SW480 (cell line): ENCODE measurements at regions not wholly inside any gene's neighbourhood (a gene's known extent, or its start where the extent isn't known, plus 50 kb on each side); places are given as distances from the start of the nearest gene placed in this dataset.
"Not testable (repeated sequence)": the region's sequence is repeated elsewhere in the genome, so short reads cannot be mapped to it uniquely, and the experiment has no call there.

Experiments
- DNase-seq: peaks from one replicate; pipeline ENCODE4 v3.0.0-alpha.2; 2016; ENCODE audit warnings: low spot score

GRCh38 chr5:174917435-174917834 lies 193.1 kb downstream of the MSX2 start:
- not testable (repeated sequence) for DNase-seq

DNA sequence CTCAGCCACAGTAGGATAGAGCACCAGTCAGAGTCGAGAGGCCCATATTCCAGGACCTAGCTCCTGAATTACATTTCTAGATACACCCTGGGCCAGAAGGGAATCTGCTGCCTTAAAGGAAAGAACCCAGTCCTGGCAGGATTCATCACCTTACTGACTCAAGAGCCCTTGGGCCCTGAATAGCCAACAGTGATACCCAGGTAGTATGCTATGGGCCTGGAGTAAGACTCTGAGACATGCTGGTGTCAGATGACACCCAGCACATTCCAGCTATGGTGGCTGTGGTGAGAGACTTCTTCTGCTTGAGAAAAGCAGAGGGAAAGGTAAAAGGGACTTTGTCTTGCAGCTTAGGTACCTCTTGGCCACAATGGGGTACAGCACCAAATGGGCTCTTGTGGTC lies 192.5 kb downstream of the MSX2 start:
- not testable (repeated sequence) for DNase-seq

- no peak for DNase-seq
Measured at GRCh38 chr5:174916227-174916626, 191.8 kb downstream of the MSX2 start.

- DNase-seq, result no peak
Measured at GRCh38 chr5:174911118-174911517, 186.7 kb downstream of the MSX2 start.

DNA sequence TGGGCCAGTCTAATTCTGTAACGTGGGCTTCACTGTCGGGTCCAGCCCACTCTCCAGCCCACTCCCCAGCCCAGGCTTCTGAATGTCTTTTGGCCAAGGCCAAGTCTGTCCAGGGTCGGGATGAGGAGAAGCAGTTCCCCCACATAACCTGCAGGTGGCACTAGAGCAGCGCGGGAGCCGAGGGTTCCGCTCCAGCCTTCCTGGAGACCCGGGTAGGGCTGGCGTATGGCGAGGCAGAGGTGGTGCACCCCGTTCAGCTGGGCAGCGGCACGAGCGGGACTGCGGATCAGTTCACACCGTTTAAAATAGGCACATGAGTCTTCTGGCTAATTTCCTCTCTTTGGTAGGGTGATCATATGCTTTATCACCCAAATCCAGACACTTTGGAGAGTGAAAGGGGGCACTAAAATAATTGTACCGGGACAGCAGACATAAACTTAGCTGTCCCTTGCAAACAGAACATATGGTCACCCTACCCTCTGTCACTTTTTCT lies 185.9 kb downstream of the MSX2 start:
- peak; percentile 74 for DNase-seq

DNA sequence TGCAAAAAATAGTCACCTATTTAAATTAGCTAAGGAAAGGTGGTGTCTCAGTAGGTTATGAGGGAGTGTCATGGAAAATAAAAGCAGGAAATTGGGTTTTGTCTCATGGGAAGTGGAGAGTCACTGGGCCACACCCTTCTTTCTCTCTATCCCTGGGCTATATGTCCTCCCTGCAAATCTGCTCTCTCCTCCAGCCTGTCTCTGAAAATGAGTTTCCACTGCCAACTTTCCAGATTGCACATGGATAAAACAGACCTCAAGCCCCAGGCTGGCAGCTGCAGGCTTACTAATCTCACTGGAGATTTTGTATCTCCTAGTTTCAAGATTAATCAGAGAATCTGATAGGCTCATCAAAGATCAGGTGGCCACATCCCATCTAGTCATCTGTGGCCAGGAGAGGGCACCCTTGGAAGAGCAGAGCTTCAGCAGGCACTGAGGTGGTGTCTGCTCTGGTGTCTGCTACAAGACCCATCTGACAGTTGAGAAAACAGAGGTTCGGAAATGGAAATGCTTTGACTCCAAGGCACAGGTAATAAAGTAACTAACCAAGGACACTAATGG lies 178.9 kb downstream of the MSX2 start:
- DNase-seq, result peak; percentile 35

DNA sequence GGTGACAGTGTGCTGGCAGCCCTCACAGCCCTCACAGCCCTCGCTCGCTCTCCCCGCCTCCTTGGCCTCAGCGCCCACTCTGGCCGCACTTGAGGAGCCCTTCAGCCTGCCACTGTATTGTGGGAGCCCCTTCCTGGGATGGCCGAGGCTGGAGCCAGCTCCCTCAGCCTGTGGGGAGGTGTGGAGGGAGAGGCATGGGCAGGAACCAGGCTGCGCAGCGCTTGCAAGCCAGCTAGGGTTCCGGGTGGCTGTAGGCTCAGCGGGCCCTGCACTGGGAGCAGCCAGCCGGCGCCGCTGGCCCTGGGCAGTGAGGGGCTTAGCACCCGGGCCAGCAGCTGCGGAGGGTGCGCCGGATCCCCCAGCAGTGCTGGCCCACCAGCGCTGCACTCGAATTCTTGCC lies 177.0 kb downstream of the MSX2 start:
- DNase-seq, result no peak

- DNase-seq, result no peak
Measured at GRCh38 chr5:174900240-174900865, 176.0 kb downstream of the MSX2 start.

- no peak for DNase-seq
Measured at GRCh38 chr5:174897281-174897950, 173.0 kb downstream of the MSX2 start.

GRCh38 chr5:174895360-174895759 lies 171.0 kb downstream of the MSX2 start:
- DNase-seq, result no peak

- no peak for DNase-seq
Measured at GRCh38 chr5:174892742-174893141, 168.4 kb downstream of the MSX2 start.

DNA sequence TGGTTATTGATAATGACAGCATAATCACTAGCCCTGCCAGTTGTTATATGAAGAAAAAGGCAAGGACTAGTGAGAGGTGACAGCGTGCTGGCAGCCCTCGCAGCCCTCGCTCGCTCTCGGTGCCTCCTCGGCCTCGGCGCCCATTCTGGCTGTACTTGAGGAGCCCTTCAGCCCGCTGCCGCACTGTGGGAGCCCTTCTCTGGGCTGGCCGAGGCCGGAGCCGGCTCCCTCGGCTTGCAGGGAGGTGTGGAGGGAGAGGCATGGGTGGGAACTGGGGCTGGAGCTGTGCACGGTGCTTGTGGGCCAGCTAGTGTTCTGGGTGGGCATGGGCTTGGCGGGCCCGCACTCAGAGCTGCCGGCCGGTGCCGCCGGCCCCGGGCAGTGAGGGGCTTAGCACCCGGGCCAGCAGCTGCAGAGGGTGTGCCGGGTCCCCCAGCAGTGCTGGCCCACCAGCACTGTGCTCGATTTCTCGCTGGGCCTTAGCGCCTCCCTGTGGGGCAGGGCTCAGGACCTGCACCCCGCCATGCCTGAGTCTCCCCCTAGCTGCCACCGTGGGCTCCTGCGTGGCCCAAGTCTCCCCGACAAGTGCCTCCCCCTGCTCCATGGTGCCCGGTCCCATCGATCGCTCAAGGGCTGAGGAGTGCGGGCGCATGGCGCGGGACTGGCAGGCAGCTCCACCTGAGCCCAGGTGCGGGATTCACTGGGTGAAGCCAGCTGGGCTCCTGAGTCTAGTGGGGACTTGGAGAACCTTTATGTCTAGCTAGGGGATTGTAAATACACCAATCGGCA lies 156.2 kb downstream of the MSX2 start:
- not testable (repeated sequence) for DNase-seq

DNA sequence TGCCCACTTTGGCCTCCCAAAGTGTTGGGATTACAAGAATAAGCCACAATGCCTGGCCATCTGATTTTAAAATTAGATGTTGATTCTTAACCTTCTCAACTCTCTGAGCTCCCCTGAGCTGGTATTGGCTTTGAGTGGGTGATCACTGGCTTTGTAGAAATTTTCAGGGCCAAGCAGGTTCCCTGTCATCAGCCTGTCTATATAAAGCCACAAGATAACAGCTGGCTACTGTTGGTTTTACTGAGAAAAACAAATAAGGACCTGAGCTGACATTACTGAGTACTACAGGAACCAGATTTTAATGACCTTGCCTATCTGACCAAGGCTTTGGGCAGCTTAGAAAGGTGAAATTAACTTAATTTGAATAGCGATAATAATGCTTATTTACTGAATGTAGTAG lies 153.6 kb downstream of the MSX2 start:
- DNase-seq, result no peak

DNA sequence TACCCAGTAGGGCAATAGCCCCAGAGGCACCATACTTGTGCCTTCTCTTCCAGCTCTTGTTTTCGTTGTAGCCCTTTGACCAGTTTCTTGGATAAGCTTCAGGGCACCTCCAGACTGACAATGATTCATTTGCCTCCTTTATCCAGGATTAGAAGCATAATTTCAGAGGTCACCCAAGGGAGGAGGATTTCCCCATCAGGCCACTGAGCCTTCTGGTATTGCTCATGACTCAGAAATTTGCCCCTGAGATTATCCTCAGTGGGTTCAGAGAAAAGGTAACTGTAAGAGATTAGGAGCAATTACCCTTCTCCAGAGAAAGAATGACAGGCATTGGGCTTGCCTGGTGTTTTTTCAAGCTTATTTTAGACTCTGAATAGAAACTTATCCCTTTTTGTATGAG lies 147.9 kb downstream of the MSX2 start:
- DNase-seq, result no peak

- DNase-seq, result no peak
Measured at GRCh38 chr5:174852143-174852542, 127.8 kb downstream of the MSX2 start.

- DNase-seq, result no peak
Measured at GRCh38 chr5:174850565-174851169, 126.3 kb downstream of the MSX2 start.

DNA sequence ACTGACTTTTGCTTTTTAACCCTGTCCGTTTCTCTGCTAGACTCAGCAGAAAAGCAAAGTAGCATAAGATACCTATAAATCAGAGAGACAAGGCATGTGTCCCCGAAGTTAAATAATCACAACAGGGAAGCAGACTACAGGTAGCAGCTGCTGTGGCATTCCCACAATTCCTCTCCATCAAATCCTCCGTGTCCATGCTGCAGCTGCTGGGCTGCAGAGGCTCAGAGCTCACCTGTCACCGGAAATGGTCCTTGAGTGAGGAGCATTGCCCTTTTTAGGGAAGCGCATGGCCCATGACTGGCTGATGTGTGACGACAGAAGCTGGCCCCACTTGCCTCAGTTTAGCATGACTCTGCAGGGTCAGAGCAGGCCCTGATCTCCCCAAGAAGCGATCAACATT lies 125.0 kb downstream of the MSX2 start:
- DNase-seq, result no peak

GRCh38 chr5:174844971-174845370 lies 120.6 kb downstream of the MSX2 start:
- no peak for DNase-seq

DNA sequence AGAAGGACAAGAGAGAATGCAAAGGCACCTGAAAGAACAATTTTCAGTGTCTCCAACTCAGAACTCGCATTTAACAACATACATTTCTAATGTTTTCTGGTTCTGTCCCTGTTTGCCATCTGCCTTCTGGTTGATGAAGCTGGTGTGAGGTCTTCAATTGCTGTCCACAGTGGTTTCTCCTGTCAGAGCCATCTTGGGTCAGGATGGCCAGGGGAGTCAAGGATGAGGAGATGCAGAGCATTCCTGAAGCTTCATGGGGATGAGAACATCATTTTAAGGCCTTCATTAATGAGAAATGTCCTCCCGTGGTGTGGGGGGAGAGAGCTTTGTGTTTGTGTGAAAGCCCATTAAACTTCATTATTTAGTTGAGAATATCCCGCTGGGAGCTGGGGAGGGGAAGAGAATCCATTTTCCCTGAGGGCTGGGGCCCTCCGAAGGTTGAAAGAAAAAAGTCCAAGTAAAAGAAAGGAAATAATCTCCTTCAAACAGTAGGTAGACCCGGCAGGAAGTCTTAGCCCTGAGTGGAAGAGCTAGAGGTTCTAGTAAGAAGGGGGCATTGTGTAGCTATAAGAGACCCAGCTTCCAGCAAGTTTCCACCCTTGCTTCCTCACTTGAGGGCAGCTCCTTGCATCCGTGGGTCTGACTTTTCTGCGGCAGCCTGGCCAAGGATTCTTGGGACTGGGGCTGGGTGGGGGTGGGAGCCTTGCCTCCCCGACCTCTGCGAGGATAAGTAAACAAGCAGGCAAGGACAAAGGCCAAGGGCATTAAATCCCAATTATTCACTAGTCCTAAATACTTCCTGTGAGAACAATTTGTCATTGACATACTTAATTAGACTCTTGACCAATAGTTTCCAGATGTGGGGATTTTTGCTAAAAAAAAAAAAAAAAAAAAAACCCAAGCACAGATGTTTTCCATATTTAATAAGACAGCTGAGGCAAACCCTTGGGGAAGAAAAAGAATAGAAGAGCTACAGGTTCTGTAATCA lies 119.2 kb downstream of the MSX2 start:
- no peak for DNase-seq

DNA sequence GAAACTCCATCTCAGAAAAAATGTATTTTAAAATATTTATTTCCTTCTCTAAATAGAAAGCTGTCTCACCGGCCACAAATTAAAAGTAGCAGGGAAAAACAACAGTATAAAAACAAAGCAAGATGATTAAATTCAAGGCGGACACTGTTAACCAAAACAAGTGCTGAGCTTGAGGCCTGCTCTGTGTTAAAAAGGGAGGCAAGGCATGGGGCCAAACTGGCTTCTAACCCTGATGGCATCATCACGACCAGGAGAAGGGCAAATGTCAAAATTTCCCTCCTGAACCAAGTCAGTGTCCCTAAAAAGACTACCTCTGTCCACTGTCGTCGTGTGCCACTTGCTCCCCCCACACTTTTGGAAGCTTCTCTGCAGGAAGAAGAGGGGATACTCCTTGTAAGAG lies 116.1 kb downstream of the MSX2 start:
- no peak for DNase-seq

DNA sequence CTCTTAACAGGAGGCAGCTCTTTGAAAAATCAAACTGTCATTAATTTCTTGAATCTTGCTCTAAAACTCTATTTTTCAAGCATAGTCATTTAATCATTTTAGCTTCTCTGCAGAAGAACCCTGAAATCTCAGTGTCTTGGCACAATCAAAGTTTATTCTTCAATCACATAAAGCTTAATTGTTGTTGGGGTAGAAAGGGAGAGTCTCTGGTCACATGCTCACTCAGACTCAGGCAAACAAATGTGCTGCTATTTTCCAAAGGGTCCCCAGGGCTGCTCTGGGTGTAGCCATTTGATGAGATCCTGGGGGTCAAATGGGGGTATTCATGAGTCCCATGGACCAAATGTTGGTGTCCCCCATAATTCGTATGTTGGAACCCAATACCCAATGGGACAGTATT lies 114.8 kb downstream of the MSX2 start:
- no peak for DNase-seq
